NCI-H2171 treated with DMSO at 0.1 percent for 48 hours (cell line): ENCODE measurements at regions not wholly inside any gene's neighbourhood (a gene's known extent, or its start where the extent isn't known, plus 50 kb on each side); places are given as distances from the start of the nearest gene placed in this dataset.
A peak's percentile ranks its signal among the peaks of the same experiment; 100 is the strongest.

Experiments
- DNase-seq: peaks from one replicate; lab custom pipeline; 2025; lab: John Stamatoyannopoulos, UW

DNA sequence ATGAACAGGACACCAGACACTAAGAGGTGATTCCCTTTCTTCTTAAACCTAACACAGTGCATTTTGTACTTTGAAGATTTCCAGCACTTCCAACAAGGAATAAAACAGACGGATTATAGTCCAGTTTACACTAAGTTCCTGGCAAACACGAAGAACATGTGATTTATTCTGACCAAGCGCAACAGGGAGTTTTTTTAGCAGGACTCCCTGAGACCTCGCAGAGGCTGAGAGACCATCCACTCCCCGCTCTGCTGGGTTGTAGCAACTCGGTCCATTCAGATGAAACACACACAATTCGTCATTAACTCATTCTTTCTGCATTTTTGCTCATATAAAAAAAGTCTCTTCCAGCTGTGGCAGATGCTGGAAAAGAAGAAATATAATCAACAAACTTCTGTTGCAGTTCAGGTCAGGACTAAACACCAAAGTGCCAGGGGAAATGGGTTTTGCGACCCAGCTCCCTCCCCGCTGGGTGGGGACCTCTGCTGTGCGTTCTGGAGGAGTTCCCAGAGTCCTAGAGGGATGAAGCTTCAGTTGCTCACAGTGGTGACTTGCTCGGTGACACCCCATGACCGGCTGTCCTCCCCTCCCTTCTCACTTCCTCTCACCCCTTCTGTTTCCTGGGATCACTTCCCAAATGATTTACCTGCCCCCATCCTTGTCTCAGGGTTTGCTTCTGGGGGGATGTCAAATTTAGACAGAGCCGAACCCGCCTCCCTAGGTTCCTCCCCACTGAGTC lies 52.5 kb downstream of the KCNF1 start:
- DNase-seq: no peak

GRCh38 chr2:10965241-10965843 lies 53.6 kb downstream of the KCNF1 start:
- no peak for DNase-seq

- DNase-seq: no peak
Observed at GRCh38 chr2:10966056-10966455, 54.3 kb downstream of the KCNF1 start.

GRCh38 chr2:10966741-10967140 lies 55.0 kb downstream of the KCNF1 start:
- DNase-seq: no peak

DNA sequence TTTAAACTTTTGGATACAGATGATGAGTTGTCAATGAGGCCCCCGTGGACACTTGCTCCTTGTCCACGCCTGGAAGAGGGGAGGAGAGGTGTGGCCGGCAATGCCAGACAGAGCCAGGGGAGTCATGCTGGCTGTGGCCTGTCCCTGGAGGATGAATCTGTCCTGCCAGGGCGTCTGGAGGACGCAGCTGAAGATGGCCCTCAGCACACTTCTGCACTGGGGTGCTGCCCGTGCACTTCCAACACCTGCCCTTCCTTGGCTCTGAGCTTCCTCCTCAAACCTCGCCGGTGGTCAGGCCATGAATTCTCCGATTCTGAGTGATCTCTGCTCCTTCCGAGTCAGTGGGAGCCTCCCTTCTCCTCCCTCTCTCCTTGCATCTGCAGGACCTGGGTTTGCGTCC lies 56.4 kb downstream of the KCNF1 start:
- DNase-seq: no peak

DNA sequence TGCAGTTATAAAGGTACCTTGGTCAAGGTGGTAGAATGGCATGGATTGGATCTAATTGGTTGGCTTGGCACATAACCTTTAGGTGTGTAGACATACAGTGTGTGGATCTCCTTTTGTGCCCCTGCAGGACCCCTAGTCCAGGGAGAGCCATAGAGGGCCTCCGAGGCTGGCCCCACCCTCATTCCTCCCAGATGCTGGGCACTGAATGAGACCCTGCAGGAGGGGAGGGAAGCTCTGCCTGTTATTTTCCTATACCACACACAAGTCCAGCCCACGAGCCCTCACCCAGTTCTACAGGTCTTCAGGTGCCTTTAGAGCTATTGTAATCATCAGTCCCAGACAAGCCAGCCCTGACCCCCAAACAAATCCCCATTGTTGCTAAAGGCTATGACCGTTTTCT lies 58.9 kb downstream of the KCNF1 start:
- DNase-seq: no peak

DNA sequence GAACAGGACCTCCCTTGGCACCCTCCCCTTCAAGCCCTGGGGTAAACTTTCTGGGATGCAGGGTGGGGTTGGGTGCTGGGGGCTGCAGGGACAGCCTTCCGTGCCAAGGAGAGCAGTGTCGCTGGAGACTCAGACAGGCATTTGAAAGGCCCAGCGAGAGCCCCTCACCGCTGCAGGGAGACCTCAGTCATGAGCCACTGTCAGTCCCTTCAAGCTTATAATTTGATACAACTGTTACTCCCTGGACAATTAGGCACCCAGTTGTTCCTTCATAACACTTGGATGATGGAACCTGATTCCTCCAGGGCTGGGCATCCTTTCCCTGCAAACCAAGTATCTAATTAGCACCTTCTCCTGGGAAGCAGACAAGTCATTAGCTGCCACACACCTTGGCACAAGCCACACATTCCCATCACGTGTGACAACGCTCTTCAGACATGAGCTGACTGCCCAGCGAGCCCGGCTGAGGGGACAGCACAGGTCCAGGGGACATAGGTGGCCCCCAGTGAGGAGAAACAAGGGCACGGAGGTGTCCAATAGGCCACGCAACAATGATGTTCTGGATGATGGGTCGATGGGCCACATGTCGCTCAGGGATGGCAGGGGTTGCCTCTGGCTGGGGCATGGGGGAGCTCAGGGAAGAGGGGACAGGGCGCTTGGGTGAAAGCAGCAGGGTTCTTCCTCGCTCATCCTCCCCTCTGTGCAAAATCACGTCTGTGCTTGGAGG lies 59.6 kb downstream of the KCNF1 start:
- peak; percentile 52 for DNase-seq

DNA sequence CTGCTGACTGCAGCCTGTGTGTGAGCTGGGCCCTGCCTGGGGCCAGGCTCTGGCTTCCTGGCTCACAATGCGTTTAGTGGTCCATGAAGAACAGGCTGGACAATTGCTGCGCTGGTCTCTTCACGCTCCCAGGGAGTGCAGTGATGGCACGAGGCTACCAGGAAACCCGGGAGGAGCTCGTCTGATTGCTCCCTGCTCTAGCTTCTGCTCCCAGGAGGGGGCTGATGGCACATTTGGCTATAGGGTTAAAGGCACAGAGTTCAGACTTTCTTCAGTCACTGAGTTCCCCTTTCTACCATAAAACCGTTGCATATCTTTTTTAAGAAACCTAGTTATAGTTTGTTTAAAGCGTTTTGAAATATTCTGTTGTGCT lies 60.1 kb downstream of the KCNF1 start:
- DNase-seq: no peak

- DNase-seq: no peak
Observed at GRCh38 chr2:10972683-10973433, 61.1 kb downstream of the KCNF1 start.

DNA sequence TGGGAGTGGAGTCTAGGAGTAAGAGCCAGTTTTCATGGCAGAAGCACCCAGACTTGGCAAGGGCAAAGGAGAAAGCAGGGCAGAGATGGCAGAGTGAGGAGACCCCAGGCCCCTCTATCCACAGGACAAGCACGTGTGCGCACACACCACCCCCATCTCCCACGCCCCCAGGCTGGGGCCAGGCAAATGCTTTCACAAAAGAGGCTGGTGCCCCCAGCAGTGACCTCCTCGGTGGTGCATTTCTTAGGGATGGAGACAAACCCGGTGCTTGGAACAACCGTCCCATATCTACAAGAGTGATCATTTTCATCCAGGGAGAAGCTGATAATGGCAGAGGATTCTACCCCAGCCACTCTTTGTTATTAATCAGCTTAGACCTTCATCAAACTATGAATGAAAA lies 62.0 kb downstream of the KCNF1 start:
- no peak for DNase-seq

- no peak for DNase-seq
Observed at GRCh38 chr2:10977003-10977402, 65.3 kb downstream of the KCNF1 start.

DNA sequence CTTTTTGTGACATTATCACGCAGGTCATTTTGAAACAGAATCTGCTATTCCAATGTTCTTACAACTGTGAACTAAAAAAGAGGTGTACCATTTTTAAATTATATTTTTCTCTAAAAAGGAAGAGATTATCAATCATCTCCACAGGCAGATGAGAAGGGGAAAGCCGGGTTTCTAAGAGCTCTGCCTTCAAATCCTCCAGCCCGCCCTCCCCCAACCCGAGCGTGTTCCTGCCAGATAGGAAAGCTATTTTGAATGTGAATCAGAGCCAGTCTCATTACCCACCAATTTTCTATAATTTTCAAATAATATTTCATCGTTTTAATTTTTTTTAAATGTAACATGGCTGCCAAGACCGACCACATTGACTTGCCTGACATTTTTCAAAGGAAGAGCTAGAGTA lies 65.9 kb downstream of the KCNF1 start:
- DNase-seq: no peak

DNA sequence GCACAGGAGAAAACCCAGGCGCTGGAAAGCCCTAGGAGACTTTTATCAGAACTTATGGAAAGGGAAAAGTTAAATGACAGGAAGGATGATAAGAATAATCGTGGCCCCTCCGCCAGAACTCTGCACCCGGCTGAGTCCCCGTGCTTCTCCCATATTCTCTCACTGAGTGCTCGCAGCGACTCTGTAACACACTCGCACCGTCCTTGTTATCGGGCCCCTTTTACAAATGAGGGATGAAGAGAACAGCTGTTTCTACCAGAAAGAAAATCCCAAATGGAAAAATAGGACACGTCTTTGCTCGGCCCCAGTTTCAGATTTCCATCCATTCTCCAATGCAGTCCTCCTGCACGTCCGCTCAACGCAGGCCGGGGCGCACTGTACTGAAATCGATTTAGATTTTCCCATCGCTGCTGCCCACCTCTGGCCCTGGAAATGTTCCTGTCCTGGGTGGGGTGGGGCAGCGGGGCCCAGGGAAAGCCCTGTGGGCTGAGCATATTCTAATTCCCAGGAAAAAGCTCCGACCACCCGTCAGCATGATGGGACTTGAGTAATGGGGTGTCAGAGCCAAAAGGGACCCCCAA lies 66.4 kb downstream of the KCNF1 start:
- no peak for DNase-seq

- DNase-seq: no peak
Observed at GRCh38 chr2:10980071-10980470, 68.3 kb downstream of the KCNF1 start.

DNA sequence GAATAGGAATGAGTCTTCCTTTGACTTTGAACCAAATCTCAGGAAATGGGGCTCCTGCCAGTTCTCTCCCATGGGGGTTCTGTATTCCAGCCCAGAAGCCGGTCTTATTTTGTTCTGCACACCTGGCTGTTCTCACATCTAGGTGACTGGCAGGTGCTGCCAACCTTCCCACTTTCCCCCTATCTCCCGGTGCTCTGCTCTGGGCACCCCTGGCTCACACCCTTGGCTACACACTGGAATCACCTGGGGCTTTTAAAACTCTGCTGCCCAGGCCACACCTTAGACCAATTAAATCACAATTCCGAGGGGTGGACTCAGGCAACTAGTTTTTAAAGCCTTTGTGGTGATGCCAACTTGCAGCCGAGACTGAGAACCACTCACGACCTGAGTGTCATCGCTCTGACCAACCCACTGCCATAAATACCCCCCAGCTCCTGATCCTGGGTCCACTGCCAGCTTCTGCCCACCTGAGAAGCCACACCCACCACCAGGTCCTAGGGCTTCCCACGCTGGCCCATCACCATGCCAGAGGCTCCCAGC lies 69.2 kb downstream of the KCNF1 start:
- DNase-seq: peak; percentile 22

- no peak for DNase-seq
Observed at GRCh38 chr2:10981451-10981850, 69.7 kb downstream of the KCNF1 start.

DNA sequence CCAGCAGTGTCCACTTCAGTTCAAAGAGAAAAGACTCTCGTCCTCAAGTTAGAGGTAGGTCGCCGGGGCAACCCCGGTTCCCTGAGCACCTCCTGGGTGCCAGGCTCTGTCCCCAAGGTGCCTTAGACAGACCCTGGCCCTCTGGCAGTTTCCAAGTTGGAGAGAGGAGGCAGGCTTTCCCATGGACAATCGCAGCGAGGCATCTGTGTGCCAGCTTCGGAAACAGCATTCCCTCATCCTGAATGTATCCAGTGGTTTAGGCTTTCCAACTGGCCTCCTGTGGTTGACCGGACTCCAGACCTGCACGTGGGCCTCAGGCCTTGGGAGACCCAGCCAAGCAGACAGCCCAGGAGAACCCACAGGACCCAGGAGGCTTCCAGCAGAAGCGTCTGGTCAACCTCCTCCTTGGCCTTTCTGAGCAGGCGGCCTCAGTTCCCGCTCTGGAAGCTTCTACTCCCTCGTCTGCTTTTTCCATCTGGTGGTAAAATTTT lies 70.3 kb downstream of the KCNF1 start:
- DNase-seq: no peak

- DNase-seq: peak; percentile 99
Observed at GRCh38 chr2:10982931-10983701, 71.4 kb downstream of the KCNF1 start.

DNA sequence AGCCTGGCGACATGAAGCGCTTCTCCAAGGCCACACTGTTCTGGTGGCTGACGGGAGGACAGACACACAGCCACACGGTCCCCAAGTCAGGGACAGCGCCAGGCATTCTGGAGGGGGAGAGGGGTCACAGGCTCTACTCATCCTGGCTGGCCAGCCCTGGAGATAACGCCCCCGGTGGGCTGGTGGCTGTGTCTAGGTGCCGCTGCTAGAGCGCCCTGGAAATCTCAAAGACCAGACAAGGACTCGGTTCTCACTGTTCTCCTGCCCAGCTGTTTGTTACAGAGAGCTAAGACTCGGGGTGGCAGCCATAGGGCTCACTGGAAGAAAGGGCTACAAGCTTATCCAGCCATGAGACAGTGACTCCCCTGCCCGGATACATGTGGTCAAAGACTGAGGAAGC lies 72.0 kb downstream of the KCNF1 start:
- DNase-seq: no peak

GRCh38 chr2:10984418-10985135 lies 72.8 kb downstream of the KCNF1 start:
- no peak for DNase-seq
